Duodenal mucosa (tissue), 2 donors: ENCODE measurements at regions not wholly inside any gene's neighbourhood (a gene's known extent, or its start where the extent isn't known, plus 50 kb on each side); places are given as distances from the start of the nearest gene placed in this dataset.

ENCODE experiments used
- H3K27ac ChIP-seq: one replicate; pipeline ENCODE4 v1.7.0; 2013; ENCODE audit warnings: low read depth, low read length
- H3K27me3 ChIP-seq, 2 donors: one replicate each; pipeline ENCODE4 v1.7.0; 2013; ENCODE audit warnings: low read length in 2 of 2, control low read depth in 1 of 2; ENCODE audit not compliant: insufficient read depth in 2 of 2, control insufficient read depth in 1 of 2
- H3K36me3 ChIP-seq, 2 donors: one replicate each; pipeline ENCODE4 v1.7.0; 2013; ENCODE audit warnings: low read length in 2 of 2, control low read depth in 1 of 2; ENCODE audit not compliant: insufficient read depth in 2 of 2, control insufficient read depth in 1 of 2
- H3K4me1 ChIP-seq, 2 donors: one replicate each; pipeline ENCODE4 v1.7.0; 2013; ENCODE audit warnings: low read length in 2 of 2, control low read depth in 1 of 2; ENCODE audit not compliant: insufficient read depth in 2 of 2, control insufficient read depth in 1 of 2
- H3K4me3 ChIP-seq, 2 donors: one replicate each; pipeline ENCODE4 v1.7.0; 2013; ENCODE audit warnings: low read length in 2 of 2, low read depth in 1 of 2
- H3K9ac ChIP-seq, 2 donors: one replicate each; pipeline ENCODE4 v1.7.0; 2013; ENCODE audit warnings: low read length in 2 of 2, low read depth in 1 of 2
- H3K9me3 ChIP-seq, 2 donors: one replicate each; pipeline ENCODE4 v1.7.0; 2013; ENCODE audit warnings: low read length in 2 of 2, control low read depth in 1 of 2; ENCODE audit not compliant: control insufficient read depth in 1 of 2

- H3K27ac ChIP-seq, result no peak overlapping the region
- H3K4me3 ChIP-seq, result no peak overlapping the region
- no peak overlapping the region for H3K9ac ChIP-seq
- no peaks in the 10 kb centered on the region for H3K9me3 ChIP-seq
- H3K36me3 ChIP-seq, result no peaks in the 10 kb centered on the region
- no peaks in the 10 kb centered on the region for H3K27me3 ChIP-seq
- no peaks in the 10 kb centered on the region for H3K4me1 ChIP-seq
Measured at GRCh38 chr2:147713349-147713748, 131.5 kb upstream of the ACVR2A start.

DNA sequence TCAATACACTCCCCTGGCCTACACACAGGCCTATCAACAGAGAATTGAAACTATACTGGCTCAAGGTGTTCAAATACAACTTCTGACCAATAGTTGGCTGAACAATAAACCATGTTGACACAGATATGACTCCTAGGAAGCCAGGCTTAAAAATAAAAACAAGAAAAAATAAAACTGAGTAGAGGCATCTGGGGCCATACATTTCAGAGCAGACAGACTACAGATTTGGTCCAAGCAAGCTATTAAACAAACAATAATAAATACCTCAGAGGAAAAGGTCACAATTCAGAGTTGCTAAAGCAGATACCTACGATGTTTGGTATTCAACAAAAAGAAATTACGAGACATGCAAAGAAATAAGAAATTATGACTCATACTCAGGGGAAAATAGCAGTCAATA is 132.8 kb upstream of the ACVR2A start:
- H3K27ac ChIP-seq, result no peak overlapping the region
- H3K27me3 ChIP-seq, result no peaks in the 10 kb centered on the region
- H3K4me3 ChIP-seq, result no peak overlapping the region
- no peaks in the 10 kb centered on the region for H3K4me1 ChIP-seq
- no peaks in the 10 kb centered on the region for H3K36me3 ChIP-seq
- no peaks in the 10 kb centered on the region for H3K9me3 ChIP-seq
- H3K9ac ChIP-seq, result no peak overlapping the region

- Histone ChIP-seq H3K4me1 (no peaks in the 10 kb centered on the region), H3K9me3 (no peaks in the 10 kb centered on the region), H3K9ac (no peak overlapping the region), H3K27me3 (no peaks in the 10 kb centered on the region), H3K36me3 (no peaks in the 10 kb centered on the region), H3K4me3 (no peak overlapping the region), H3K27ac (no peak overlapping the region)
Measured at GRCh38 chr2:147711031-147711430, 133.8 kb upstream of the ACVR2A start.

GRCh38 chr2:147709655-147710054 is 135.2 kb upstream of the ACVR2A start:
- Histone ChIP-seq H3K9me3 (no peaks in the 10 kb centered on the region), H3K4me3 (no peak overlapping the region), H3K4me1 (no peaks in the 10 kb centered on the region), H3K27ac (no peak overlapping the region), H3K36me3 (no peaks in the 10 kb centered on the region), H3K9ac (no peak overlapping the region), H3K27me3 (no peaks in the 10 kb centered on the region)

DNA sequence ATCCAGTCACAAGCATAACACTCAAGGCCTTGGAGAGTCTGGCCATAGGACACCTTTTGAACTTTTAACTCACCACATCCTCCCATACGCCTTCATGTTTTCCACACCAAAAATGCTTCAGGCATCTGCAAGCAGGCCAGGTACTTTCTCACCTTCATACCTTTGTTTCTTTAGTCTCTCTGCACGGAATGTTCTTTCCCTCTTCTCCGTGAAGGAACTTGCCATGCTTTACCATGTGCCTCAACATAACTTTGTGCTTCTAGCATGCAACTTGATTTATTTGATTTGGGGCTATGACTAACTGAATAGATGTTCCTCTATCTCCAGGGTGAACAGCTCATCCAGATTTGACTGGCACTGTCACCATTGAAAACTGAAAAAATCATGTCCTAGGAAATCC is 141.7 kb upstream of the ACVR2A start:
- no peak overlapping the region for H3K9ac ChIP-seq
- no peaks in the 10 kb centered on the region for H3K27me3 ChIP-seq
- no peak overlapping the region for H3K27ac ChIP-seq
- no peaks in the 10 kb centered on the region for H3K9me3 ChIP-seq
- H3K4me3 ChIP-seq, result no peak overlapping the region
- H3K36me3 ChIP-seq, result no peaks in the 10 kb centered on the region
- no peaks in the 10 kb centered on the region for H3K4me1 ChIP-seq

DNA sequence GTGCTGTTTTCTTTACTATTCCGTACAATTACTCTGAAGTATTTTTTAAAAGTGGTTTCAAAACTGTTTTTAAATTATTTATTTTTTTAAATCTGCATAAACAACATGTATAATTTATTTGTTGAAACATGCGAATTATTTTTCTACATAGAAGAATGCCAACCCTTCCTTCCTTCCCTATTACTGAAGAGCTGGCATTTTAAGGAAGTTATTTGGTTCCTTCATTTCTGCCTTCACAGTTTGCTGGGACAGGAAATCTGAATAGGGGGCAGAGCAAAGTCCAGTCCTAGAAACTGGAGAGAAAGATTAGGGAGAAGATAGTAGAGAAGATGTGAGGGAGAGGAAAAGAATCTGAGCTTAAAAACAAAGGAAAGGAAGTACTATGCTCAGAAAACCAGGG is 146.7 kb upstream of the ACVR2A start:
- Histone ChIP-seq H3K4me1 (peaks cover 0 to 13% of the 10 kb centered on the region in 2 donors), H3K9ac (no peak overlapping the region), H3K9me3 (no peaks in the 10 kb centered on the region), H3K27me3 (no peaks in the 10 kb centered on the region), H3K27ac (no peak overlapping the region), H3K36me3 (no peaks in the 10 kb centered on the region), H3K4me3 (no peak overlapping the region)

DNA sequence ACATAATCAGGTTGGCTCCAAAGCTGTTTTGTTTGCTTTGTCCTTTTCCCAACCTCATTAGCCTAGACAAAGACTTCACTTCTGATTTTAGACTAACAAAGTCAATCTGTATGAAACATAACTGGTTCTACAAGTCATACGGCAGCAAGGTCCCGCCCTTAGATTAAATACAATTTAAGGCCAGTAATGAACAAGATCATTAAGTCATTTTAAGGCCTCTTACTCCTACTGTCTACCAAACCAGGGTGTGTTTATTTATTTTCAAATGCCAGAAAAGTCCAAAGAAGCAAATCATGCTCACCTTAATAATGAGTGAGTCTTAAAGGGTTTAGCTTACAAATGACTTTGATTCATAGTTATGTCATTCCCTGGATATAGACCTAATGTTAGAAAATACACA is 148.4 kb upstream of the ACVR2A start:
- Histone ChIP-seq H3K4me1 (peaks cover 0 to 13% of the 10 kb centered on the region in 2 donors), H3K4me3 (no peak overlapping the region)

GRCh38 chr2:147689220-147689909 is 155.5 kb upstream of the ACVR2A start:
- H3K27me3 ChIP-seq, result no peaks in the 10 kb centered on the region
- H3K9me3 ChIP-seq, result no peaks in the 10 kb centered on the region
- H3K4me1 ChIP-seq, result no peaks in the 10 kb centered on the region
- no peak overlapping the region for H3K27ac ChIP-seq
- H3K36me3 ChIP-seq, result no peaks in the 10 kb centered on the region
- H3K4me3 ChIP-seq, result no peak overlapping the region
- H3K9ac ChIP-seq, result no peak overlapping the region

More for the DNA sequence above, 148.4 kb upstream of the ACVR2A start:
- H3K9ac ChIP-seq, result no peak overlapping the region
- H3K27ac ChIP-seq, result no peak overlapping the region
- no peaks in the 10 kb centered on the region for H3K36me3 ChIP-seq
- H3K9me3 ChIP-seq, result no peaks in the 10 kb centered on the region
- no peaks in the 10 kb centered on the region for H3K27me3 ChIP-seq

DNA sequence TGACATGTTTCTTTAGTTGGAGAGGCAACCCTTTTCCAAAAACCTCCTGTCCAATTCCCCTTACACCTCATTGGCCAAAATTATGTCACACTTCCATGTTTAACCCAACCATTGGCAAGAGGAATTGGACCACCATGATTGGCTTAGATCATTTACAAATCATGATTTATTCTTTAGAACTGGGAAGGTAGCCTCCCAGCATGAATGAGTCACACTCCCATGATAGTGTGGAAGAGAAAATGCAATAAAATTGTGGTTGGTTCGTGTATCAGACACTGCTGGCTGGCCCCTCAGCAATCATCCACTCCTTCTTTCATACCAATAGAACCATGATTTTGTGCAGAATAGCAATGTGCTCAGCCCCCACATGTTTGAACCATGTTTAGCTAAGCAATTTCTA is 156.6 kb upstream of the ACVR2A start:
- H3K27me3 ChIP-seq, result no peaks in the 10 kb centered on the region
- no peak overlapping the region for H3K27ac ChIP-seq
- H3K9me3 ChIP-seq, result no peaks in the 10 kb centered on the region
- no peak overlapping the region for H3K9ac ChIP-seq
- no peak overlapping the region for H3K4me3 ChIP-seq
- no peaks in the 10 kb centered on the region for H3K36me3 ChIP-seq
- no peaks in the 10 kb centered on the region for H3K4me1 ChIP-seq

DNA sequence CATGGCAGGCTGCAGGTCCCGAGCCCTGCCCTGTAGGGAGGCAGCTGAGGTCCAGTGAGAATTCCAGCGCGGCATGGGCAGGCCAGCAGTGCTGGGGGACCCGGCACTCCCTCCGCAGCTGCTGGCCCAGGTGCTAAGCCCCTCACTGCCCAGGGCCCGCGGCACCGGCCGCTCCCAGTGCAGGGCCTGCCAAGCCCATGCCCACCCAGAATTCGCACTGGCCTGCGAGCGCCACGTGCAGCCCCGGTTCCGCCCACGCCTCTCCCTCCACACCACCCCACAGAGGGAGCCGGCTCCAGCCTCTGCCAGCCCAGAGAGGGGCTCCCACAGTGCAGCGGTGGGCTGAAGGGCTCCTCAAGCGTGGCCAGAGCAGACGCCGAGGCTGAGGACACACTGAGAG is 158.5 kb upstream of the ACVR2A start:
- Histone ChIP-seq H3K4me1 (no peaks in the 10 kb centered on the region), H3K36me3 (no peaks in the 10 kb centered on the region), H3K9me3 (no peaks in the 10 kb centered on the region), H3K27me3 (no peaks in the 10 kb centered on the region), H3K9ac (no peak overlapping the region), H3K27ac (no peak overlapping the region), H3K4me3 (no peak overlapping the region)

GRCh38 chr2:147684903-147685302 is 159.9 kb upstream of the ACVR2A start:
- H3K9ac ChIP-seq, result no peak overlapping the region
- no peaks in the 10 kb centered on the region for H3K9me3 ChIP-seq
- H3K27ac ChIP-seq, result no peak overlapping the region
- H3K4me3 ChIP-seq, result no peak overlapping the region
- no peaks in the 10 kb centered on the region for H3K27me3 ChIP-seq
- no peaks in the 10 kb centered on the region for H3K36me3 ChIP-seq
- no peaks in the 10 kb centered on the region for H3K4me1 ChIP-seq
